T-helper 1 cell (primary cell): ENCODE measurements at regions not wholly inside any gene's neighbourhood (a gene's known extent, or its start where the extent isn't known, plus 50 kb on each side); places are given as distances from the start of the nearest gene placed in this dataset.
"Not testable (repeated sequence)": the region's sequence is repeated elsewhere in the genome, so short reads cannot be mapped to it uniquely, and the experiment has no call there.

ENCODE experiments used
- DNase-seq, 5 donors: peaks; one replicate each; pipeline ENCODE4 v3.0.0-alpha.2; 2012 to 2020

- no peak for DNase-seq
These were observed 110.1 kb upstream of the MOCS2 start for GRCh38 chr5:53219610-53220009.

DNA sequence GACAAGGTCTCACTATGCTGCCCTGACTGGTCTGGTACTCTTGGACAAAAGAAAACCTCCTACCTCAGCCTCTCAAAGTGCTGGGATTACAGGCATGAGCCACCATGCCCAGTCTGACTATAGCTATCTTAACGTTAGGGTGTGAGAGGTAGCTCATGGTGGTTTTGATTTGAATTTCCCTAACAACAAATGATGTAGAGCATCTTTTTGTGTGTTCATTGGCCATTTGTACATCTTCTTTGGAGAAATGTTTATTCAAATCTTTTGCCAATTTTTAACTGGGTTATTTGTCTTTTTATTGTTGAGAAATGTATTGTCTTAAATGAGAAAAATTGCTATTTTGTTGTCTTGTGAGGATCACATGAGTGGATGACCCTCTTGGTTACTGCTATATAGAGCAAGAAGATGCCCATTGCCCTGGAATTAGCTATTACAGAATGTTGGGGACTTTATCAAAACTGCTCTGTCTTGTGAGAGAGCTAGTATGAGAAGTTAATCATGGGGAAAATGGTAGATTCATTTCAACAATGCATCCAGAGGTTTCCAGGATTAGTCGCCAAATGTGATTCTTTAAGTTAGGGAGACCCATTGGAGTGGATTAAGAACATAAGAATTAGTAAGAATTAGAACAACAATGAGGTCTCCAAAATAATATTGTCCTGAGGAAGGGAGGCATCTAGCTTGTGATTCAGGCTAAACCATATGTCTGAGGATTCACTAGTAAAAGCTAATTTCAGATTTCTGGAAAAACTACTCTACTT is 124.3 kb upstream of the MOCS2 start:
- DNase-seq, result no peak

DNA sequence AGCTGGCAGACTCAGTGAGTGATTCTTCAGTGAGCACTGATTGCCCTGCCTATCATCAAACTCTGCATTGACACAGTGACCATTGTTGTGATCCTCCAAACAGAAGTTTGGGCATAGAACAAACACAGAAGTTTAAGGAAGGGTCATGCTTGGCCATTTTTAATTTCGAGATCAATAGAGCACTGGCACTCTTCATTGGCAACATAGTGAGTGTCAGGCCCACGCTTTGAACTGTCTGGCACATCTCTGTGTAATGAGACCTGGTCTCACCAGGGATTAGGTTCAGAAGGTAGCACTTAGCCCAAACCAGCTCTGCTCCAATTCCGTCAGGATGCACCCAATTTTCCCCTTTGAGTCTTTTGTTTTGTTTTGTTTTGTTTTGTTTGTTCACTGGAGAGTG is 127.1 kb upstream of the MOCS2 start:
- DNase-seq, result no peak

- no peak for DNase-seq
These were observed 128.3 kb upstream of the MOCS2 start for GRCh38 chr5:53237876-53238275.

DNA sequence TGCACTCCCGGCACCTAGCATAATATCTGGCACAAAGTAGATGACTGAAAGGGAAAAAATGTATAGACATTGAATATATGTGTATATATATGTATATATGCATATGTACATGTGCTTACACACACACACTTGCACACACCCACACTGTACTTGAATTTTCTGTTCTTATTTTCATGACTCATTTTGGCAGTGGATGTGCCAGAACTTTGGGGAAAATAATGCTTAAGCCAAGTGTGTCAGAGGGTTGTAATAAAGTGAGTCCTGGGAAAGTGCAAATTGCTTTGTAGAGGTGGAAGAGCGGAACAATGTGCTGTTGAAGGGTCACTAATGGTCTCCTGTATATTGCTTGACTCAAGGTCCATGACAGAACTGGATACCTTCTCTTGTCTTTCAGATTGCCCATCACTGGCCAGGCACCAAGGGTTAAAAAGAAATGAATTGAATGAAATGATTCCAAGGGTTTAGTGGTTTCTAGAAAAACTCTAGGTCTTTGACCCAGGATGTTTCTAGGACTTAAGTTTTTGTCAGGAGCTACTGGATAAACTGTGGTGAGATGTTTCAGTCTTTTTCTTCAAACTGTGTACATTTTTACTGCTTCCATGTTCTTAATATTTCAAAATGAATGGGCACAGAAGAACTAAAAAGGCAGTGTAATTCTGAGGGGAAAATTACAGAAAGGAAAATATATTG is 129.9 kb upstream of the MOCS2 start:
- no peak for DNase-seq

DNA sequence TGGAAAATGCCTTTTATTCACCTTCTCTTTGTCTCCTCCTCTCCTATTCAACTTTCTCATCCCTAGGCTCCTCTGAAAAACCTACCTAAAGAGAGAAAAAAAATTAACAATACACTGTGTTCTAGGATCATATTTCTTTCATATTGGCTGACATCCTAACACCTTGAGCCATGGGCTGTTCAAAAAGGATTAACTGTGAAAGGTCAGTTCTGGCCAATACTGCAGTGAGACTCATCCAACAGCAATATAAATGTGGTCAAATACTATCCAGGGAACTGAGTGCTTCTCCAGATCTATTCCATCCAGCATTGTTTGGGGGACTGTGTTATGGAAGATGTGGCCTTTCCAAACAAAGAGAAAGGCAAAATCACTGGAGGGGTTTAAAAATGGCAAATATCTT is 131.1 kb upstream of the MOCS2 start:
- DNase-seq, result no peak

DNA sequence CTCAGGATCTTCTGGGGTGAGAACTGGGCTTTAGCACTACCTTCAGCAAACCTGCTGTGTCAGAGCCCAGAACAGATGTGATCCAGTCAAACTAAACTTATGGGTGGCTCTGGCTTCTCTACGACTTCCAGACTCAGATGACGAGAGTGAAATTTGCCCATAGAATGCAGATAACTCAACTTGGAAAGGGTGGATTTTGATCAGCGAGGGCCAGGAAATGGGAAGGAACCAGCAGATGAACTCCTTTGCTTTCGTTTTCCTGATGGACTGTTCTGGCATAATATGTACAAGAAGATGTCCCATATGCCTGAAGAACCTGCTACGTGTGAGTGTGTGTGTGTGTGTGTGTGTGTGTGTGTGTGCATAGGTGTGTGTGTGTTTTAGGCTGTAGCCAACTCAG is 132.0 kb upstream of the MOCS2 start:
- no peak for DNase-seq

DNA sequence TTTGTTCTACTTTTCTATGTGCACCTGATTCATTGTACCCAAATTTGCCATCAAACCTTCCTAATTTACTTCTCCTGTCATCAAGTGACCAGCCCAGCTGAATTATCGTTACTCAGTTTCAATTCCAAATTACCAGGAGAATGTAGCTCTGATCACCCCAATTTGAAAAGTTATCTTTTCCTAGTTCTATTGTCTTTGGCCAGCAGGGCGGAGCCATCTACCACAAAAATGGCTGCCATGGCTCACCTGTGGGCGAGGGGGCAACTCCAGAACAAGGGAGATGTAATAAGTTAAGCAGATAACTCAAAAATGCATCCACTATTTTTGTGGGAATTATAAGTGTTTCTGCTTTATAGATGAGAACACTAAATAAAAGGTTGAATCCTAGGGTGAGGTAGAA is 133.8 kb upstream of the MOCS2 start:
- DNase-seq, result no peak

- DNase-seq, result no peak
These were observed 136.7 kb upstream of the MOCS2 start for GRCh38 chr5:53246042-53246836.

- DNase-seq, result no peak
These were observed 140.1 kb upstream of the MOCS2 start for GRCh38 chr5:53249529-53250200.

DNA sequence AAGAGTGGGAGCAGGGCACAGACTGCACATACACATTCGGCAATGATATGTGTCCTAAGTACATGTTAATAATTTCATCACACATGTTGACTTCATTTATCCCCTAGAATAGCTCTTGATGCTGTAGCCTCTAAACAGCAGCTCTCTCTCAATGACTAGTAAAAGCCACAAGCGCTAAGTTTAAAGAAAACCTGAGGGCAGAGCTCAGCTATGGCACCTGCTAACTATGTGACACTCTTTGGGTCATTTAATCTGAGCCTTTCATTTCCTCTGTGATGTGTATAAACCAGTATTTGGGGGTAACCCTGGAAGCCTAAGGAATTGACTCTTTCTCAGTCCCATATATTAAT is 140.6 kb upstream of the MOCS2 start:
- no peak for DNase-seq

GRCh38 chr5:53253421-53253871 is 143.9 kb upstream of the MOCS2 start:
- peak in 1 of 5 donors; percentile 10 for DNase-seq

DNA sequence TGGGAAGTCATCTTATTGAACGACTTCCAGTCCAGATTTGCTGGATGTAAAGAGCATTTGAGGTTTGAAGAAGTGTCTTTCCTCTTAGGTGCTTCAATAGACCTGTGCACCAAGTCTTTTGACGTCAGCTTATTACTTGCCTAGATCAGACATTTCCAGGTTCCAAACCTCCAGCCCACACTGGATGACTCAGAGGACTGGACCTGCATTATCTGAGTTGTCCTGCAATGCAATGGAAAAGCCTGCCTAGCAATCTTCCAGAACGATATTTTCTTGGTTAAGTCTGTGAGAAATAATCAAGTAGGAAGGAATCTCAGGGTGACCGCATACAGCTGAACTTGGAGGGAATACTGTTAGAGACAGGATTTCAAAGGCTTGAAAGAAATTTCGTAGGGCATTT is 147.2 kb upstream of the MOCS2 start:
- DNase-seq, result no peak

GRCh38 chr5:53257806-53258373 is 148.3 kb upstream of the MOCS2 start:
- DNase-seq, result no peak

DNA sequence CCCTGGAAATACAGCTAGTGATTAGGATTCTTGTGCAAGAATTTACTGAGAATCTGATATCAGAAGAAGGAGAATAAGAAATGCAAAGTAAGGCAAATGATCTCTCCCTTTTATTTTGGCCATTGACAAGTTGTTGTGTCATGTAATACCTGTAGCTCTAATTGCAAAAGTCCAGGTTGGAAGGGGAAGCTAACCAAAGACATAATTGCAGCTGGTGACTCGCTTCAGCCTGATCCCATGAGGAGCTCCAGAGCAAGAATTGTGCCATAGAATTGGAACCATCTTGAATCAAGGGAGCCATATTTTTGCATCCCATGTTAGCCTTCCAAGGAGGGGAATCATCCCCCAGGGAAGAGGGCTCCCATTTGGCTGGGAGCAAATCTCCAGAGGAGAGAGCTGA is 149.6 kb upstream of the MOCS2 start:
- no peak for DNase-seq

- no peak for DNase-seq
These were observed 150.9 kb upstream of the MOCS2 start for GRCh38 chr5:53260446-53260845.

DNA sequence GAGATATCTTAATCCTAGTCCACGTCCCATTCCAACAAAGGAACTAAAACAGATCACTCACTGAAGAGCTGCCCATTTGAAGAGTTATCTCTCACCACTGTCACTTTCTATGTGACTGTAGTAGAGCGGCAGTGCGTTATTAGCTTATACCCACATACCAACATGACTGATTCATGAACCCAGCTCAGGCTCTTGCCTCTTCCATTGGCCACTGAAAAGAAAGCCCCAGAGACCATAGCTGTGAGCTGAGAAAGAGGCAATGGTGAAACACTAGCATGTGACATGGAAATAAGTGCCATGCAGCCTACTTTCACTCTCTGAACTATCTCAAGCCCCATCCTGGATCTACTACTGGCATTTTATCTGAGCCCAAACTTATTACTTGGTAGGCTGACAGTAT is 151.7 kb upstream of the MOCS2 start:
- DNase-seq, result no peak

- DNase-seq, result no peak
These were observed 152.9 kb upstream of the MOCS2 start for GRCh38 chr5:53262348-53262970.

DNA sequence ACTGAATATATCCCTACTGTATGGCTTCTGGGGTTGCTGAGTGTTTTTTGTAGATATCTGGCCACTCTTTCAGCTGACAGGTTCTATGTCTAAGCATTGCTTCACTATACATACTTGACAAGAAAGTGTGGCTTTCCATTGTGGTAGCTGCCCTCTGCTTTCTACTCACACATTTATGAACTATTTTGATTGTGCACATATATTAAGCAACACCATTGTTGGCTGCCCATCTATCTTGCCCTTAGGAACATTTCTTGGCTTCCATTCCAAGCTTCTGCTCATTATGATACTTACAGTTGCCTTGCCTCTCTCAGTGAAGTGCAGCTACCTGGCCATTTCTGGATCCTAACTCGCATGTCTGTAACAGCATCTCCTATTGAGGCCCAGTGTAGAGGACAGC is 153.6 kb upstream of the MOCS2 start:
- no peak for DNase-seq

DNA sequence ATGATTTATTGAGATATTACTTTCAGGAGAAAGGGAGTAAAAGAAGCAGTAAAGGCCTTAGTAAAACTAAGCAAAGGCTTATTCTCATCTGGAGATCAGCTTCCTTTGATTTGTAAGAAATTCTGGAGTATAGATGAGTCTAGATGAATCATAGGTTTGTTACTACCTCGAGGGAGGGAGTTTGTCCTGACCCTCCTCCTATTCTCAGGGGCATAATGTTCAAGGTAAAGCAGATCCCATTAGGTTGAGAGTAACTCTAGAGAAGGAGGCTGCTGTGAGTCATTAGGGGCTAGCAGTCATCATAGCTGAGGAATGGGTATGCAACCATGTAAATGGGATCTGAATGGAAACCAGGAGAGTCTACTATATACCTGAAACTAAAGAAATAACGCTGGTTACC is 155.5 kb upstream of the MOCS2 start:
- DNase-seq, result no peak

GRCh38 chr5:53268241-53268640 is 158.7 kb upstream of the MOCS2 start:
- DNase-seq, result not testable (repeated sequence)

- no peak for DNase-seq
These were observed 166.1 kb upstream of the MOCS2 start for GRCh38 chr5:53275666-53276065.
